OCI-LY7 (cell line): ENCODE measurements at regions not wholly inside any gene's neighbourhood (a gene's known extent, or its start where the extent isn't known, plus 50 kb on each side); places are given as distances from the start of the nearest gene placed in this dataset.

ENCODE experiments used
- EZH2phosphoT487 ChIP-seq: fragments of 200-600 bp; sonication (generic); IDR thresholded peaks from 2 replicates; pipeline ENCODE4 v1.6.1; 2018; ENCODE audit warnings: low read depth, borderline replicate concordance, mild to moderate bottlenecking, mixed run types, antibody characterized with exemption, low read length, moderate library complexity, mixed read lengths
- TF ChIP-seq, protein P1 (sequence below): fragments of 200-600 bp; sonication (generic); conservative IDR thresholded peaks from 2 replicates; pipeline ENCODE4 v1.5.1; 2014; ENCODE audit warnings: mild to moderate bottlenecking, antibody characterized with exemption, low read length, moderate library complexity, mixed read lengths

DNA sequence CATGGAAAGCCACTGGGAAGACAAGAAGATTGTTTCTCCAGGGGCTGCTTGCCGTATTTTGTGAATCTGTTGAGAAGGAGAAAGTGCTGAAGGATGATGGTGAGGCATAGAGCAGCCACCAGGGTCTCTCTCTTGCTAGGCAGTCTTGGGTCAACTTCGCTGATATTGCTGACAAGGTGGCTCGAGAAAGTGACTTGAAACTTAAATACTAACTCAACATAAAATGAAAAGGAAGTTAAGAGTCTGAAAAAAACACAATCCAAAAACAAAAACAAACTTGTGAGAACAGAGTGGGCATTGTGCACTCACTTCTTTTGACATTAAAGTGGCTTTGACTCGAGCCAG, 90.1 kb downstream of the CHST2 start:
- TF ChIP-seq, protein P1, sequence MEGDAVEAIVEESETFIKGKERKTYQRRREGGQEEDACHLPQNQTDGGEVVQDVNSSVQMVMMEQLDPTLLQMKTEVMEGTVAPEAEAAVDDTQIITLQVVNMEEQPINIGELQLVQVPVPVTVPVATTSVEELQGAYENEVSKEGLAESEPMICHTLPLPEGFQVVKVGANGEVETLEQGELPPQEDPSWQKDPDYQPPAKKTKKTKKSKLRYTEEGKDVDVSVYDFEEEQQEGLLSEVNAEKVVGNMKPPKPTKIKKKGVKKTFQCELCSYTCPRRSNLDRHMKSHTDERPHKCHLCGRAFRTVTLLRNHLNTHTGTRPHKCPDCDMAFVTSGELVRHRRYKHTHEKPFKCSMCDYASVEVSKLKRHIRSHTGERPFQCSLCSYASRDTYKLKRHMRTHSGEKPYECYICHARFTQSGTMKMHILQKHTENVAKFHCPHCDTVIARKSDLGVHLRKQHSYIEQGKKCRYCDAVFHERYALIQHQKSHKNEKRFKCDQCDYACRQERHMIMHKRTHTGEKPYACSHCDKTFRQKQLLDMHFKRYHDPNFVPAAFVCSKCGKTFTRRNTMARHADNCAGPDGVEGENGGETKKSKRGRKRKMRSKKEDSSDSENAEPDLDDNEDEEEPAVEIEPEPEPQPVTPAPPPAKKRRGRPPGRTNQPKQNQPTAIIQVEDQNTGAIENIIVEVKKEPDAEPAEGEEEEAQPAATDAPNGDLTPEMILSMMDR, result no peak
- no peak for TF ChIP-seq EZH2phosphoT487
